ENCODE measurements at regions not wholly inside any gene's neighbourhood (a gene's known extent, or its start where the extent isn't known, plus 50 kb on each side); places are given as distances from the start of the nearest gene placed in this dataset.

DNA sequence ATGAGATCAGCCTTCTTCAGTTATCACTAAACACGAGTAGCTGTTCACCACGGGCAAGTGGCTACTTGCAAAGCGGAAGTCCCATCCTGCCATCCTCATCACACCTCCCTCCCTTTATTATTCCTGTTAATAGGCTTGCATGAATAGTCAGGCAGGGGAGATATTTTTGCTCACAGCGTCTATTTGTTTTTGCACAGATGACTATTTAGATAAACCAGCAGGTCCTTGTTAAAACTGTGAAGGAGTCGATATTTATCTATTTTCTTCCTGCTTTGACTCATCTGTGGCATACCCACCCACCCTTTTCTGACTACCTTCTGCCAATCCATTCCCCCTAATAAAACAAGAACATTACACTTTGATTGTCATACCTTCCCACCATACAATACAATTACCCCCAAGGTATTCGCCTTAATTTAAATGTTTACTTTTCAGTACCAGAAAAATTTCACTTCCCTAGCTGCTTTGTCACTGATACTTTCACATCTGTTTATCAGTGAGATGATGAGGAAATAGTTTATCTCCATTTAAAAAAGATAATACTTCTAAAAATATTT, 96.6 kb upstream of the BANK1 start (continued):
- TF ChIP-seq, protein P1, sequence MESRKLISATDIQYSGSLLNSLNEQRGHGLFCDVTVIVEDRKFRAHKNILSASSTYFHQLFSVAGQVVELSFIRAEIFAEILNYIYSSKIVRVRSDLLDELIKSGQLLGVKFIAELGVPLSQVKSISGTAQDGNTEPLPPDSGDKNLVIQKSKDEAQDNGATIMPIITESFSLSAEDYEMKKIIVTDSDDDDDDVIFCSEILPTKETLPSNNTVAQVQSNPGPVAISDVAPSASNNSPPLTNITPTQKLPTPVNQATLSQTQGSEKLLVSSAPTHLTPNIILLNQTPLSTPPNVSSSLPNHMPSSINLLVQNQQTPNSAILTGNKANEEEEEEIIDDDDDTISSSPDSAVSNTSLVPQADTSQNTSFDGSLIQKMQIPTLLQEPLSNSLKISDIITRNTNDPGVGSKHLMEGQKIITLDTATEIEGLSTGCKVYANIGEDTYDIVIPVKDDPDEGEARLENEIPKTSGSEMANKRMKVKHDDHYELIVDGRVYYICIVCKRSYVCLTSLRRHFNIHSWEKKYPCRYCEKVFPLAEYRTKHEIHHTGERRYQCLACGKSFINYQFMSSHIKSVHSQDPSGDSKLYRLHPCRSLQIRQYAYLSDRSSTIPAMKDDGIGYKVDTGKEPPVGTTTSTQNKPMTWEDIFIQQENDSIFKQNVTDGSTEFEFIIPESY (IDR thresholded peaks at IDR 0.05) = no peak
- TF ChIP-seq PML (IDR thresholded peaks at IDR 0.05; ENCODE audit: low read length) = no peak
- no peak for TF ChIP-seq EED (IDR thresholded peaks at IDR 0.05; ENCODE audit: low read depth)
- no peak for TF ChIP-seq SMAD1 (IDR thresholded peaks at IDR 0.05; ENCODE audit: low read depth, partially characterized antibody)
- no peak for TF ChIP-seq RB1 (IDR thresholded peaks at IDR 0.05; ENCODE audit: borderline replicate concordance)
- TF ChIP-seq, protein P2, sequence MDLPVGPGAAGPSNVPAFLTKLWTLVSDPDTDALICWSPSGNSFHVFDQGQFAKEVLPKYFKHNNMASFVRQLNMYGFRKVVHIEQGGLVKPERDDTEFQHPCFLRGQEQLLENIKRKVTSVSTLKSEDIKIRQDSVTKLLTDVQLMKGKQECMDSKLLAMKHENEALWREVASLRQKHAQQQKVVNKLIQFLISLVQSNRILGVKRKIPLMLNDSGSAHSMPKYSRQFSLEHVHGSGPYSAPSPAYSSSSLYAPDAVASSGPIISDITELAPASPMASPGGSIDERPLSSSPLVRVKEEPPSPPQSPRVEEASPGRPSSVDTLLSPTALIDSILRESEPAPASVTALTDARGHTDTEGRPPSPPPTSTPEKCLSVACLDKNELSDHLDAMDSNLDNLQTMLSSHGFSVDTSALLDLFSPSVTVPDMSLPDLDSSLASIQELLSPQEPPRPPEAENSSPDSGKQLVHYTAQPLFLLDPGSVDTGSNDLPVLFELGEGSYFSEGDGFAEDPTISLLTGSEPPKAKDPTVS (IDR thresholded peaks at IDR 0.05; ENCODE audit: low read depth, low read length) = no peak
- TF ChIP-seq NR2C1 (IDR thresholded peaks at IDR 0.05) = no peak
- TF ChIP-seq TCF3 (IDR thresholded peaks at IDR 0.05; ENCODE audit: borderline replicate concordance, insufficient read depth, low read depth, low read length) = no peak
- no peak for TF ChIP-seq ZNF384 (IDR thresholded peaks at IDR 0.05; ENCODE audit: borderline replicate concordance, low read depth, low read length)
- TF ChIP-seq ZNF24 (IDR thresholded peaks at IDR 0.05) = no peak
- TF ChIP-seq ZSCAN29 (IDR thresholded peaks at IDR 0.05) = no peak
- TF ChIP-seq FOXK2 (IDR thresholded peaks at IDR 0.05) = no peak
- TF ChIP-seq YBX1 (IDR thresholded peaks at IDR 0.05) = no peak
- TF ChIP-seq JUND (IDR thresholded peaks at IDR 0.05; ENCODE audit: low read depth, low read length) = no peak
- TF ChIP-seq, protein P3, sequence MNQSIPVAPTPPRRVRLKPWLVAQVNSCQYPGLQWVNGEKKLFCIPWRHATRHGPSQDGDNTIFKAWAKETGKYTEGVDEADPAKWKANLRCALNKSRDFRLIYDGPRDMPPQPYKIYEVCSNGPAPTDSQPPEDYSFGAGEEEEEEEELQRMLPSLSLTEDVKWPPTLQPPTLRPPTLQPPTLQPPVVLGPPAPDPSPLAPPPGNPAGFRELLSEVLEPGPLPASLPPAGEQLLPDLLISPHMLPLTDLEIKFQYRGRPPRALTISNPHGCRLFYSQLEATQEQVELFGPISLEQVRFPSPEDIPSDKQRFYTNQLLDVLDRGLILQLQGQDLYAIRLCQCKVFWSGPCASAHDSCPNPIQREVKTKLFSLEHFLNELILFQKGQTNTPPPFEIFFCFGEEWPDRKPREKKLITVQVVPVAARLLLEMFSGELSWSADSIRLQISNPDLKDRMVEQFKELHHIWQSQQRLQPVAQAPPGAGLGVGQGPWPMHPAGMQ (IDR thresholded peaks at IDR 0.05; ENCODE audit: borderline replicate concordance) = no peak
- no peak for TF ChIP-seq CEBPZ (IDR thresholded peaks at IDR 0.05; ENCODE audit: low read depth, low read length)
- TF ChIP-seq KAT2A (conservative IDR thresholded peaks at IDR 0.05; ENCODE audit: control insufficient read depth, low read depth, low read length) = no peak
- no peak for TF ChIP-seq HDGF (IDR thresholded peaks at IDR 0.05)
- TF ChIP-seq, protein P4, sequence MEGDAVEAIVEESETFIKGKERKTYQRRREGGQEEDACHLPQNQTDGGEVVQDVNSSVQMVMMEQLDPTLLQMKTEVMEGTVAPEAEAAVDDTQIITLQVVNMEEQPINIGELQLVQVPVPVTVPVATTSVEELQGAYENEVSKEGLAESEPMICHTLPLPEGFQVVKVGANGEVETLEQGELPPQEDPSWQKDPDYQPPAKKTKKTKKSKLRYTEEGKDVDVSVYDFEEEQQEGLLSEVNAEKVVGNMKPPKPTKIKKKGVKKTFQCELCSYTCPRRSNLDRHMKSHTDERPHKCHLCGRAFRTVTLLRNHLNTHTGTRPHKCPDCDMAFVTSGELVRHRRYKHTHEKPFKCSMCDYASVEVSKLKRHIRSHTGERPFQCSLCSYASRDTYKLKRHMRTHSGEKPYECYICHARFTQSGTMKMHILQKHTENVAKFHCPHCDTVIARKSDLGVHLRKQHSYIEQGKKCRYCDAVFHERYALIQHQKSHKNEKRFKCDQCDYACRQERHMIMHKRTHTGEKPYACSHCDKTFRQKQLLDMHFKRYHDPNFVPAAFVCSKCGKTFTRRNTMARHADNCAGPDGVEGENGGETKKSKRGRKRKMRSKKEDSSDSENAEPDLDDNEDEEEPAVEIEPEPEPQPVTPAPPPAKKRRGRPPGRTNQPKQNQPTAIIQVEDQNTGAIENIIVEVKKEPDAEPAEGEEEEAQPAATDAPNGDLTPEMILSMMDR (IDR thresholded peaks at IDR 0.05 in 2 of 3, conservative IDR thresholded peaks at IDR 0.05 in 1 of 3; ENCODE audit: control insufficient read depth in 2 of 3, extremely low read depth in 1 of 3, insufficient read depth in 1 of 3, low read depth in 3 of 3, low read length in 3 of 3) = no peak
- peak; percentile 52; the same call in 1 of the 2 replicates for TF ChIP-seq ZNF217 (IDR thresholded peaks at IDR 0.05)
- no peak for TF ChIP-seq RCOR1 (conservative IDR thresholded peaks at IDR 0.05; ENCODE audit: low read depth, low read length)
